K562 (cell line): ENCODE measurements at regions not wholly inside any gene's neighbourhood (a gene's known extent, or its start where the extent isn't known, plus 50 kb on each side); places are given as distances from the start of the nearest gene placed in this dataset.

Experiments used
- ATAC-seq: fragments of 200-7000 bp; cut with Tn5 transposase; 3 replicates; pipeline ENCODE4 v1.9.1; 2020; ENCODE audit warnings: moderate library complexity
- BruUV-seq: library from RNA; stranded (reverse); fragments of 400-500 nt; replicated peaks from 2 replicates; lab custom pipeline; 2021; lab: Mats Ljungman, UMichigan
- CTCF ChIA-PET: fragments of 300-600 bp; formaldehyde crosslinking; extraction: SDS; loops from one replicate; lab custom pipeline; 2021; ENCODE audit warnings: low intra/inter-chr PET ratio; lab: Yijun Ruan, JAX
- POLR2A ChIA-PET: fragments of 300-600, 350-650 bp; sonication (Branson Sonifier 250); formaldehyde crosslinking; extraction: SDS; loops from one replicate; lab custom pipeline; 2021; ENCODE audit warnings: antibody characterized with exemption, inconsistent platforms; lab: Yijun Ruan, JAX
- DNase-seq, 4 experiments: peaks; one replicate each; pipeline versions ENCODE4 v3.0.0 to v3.0.0-alpha.2; 2011 to 2018; ENCODE audit warnings: low spot score in 3 of 4, mixed read lengths in 3 of 4; ENCODE audit errors: extremely low read depth in 1 of 4
- FAIRE-seq: peaks from 2 replicates; lab custom pipeline; 2011; peaks lifted over from hg19 to GRCh38; lab: Jason Lieb, UNC
- H2AFZ ChIP-seq: 2 replicates; pipeline ENCODE4 v1.6.0; 2011; ENCODE audit warnings: low read depth, low read length, control low read depth, inconsistent platforms
- H3K27ac ChIP-seq: fragments of 200-600 bp; 3 replicates; pipeline ENCODE4 v1.8.0; 2011; ENCODE audit warnings: low read depth, mild to moderate bottlenecking, control low read depth, inconsistent platforms, low read length, moderate library complexity, mixed read lengths; ENCODE audit errors: extremely low read depth
- H3K27me3 ChIP-seq, 2 experiments: fragments of 300-600 bp in 1 of 2; 2 replicates in 1 of 2; 3 replicates in 1 of 2; pipeline versions ENCODE4 v1.6.0 to v1.8.0; 2011; ENCODE audit warnings: inconsistent platforms in 2 of 2, low read length in 2 of 2, mild to moderate bottlenecking in 1 of 2, mixed read lengths in 1 of 2, moderate library complexity in 1 of 2; ENCODE audit not compliant: control insufficient read depth in 2 of 2, insufficient read depth in 2 of 2
- H3K36me3 ChIP-seq: fragments of 300-600 bp; 3 replicates; pipeline ENCODE4 v1.8.0; 2011; ENCODE audit warnings: mild to moderate bottlenecking, low read length, inconsistent platforms; ENCODE audit not compliant: control insufficient read depth, insufficient read depth
- H3K4me1 ChIP-seq, 2 experiments: fragments of 200-600 bp in 1 of 2; replicated peaks in 1 of 2; 2 replicates in 1 of 2; 3 replicates in 1 of 2; pipeline versions ENCODE4 v1.5.1 to v1.8.0; 2011; ENCODE audit warnings: inconsistent platforms in 2 of 2, low read length in 2 of 2, mild to moderate bottlenecking in 1 of 2, mixed read lengths in 1 of 2, moderate library complexity in 1 of 2; ENCODE audit not compliant: control insufficient read depth in 2 of 2, insufficient read depth in 2 of 2
- H3K4me2 ChIP-seq: 2 replicates; pipeline ENCODE4 v1.6.1; 2011; ENCODE audit warnings: low read length, control low read depth, inconsistent platforms, mixed read lengths; ENCODE audit not compliant: insufficient read depth
- H3K4me3 ChIP-seq: fragments of 200-600 bp; sonication (generic), shearing (Covaris generic); 2 replicates; pipeline ENCODE4 v1.5.1; 2016; ENCODE audit warnings: control low read depth, inconsistent platforms
- H3K79me2 ChIP-seq: fragments of 200-600 bp; 3 replicates; pipeline ENCODE4 v1.8.0; 2011; ENCODE audit warnings: low read length, inconsistent platforms; ENCODE audit not compliant: control insufficient read depth, insufficient read depth
- H3K9ac ChIP-seq, 2 experiments: 2 replicates each; pipeline versions ENCODE4 v1.6.0 to v1.6.1; 2011; ENCODE audit warnings: low read depth in 2 of 2, low read length in 2 of 2, control low read depth in 1 of 2, inconsistent platforms in 1 of 2, mild to moderate bottlenecking in 1 of 2, mixed read lengths in 1 of 2; ENCODE audit not compliant: insufficient read depth in 1 of 2
- H3K9me1 ChIP-seq: one replicate; pipeline ENCODE4 v1.6.0; 2011; ENCODE audit warnings: inconsistent platforms, mild to moderate bottlenecking, low read length, moderate library complexity; ENCODE audit not compliant: control insufficient read depth, insufficient read depth
- H3K9me3 ChIP-seq: replicated peaks from 2 replicates; pipeline ENCODE4 v1.5.1; 2011; ENCODE audit warnings: low read depth, low read length, inconsistent platforms; ENCODE audit not compliant: control insufficient read depth, insufficient read depth
- H4K20me1 ChIP-seq: replicated peaks from 2 replicates; pipeline ENCODE4 v1.6.1; 2011; ENCODE audit warnings: low read length, inconsistent platforms, mixed read lengths; ENCODE audit not compliant: control insufficient read depth, insufficient read depth
- CREBBP ChIP-seq: IDR thresholded peaks from one replicate; pipeline ENCODE4 v1.6.1; 2012; ENCODE audit warnings: low read depth, mild to moderate bottlenecking, control low read depth, inconsistent platforms, low read length
- EGR1 ChIP-seq: fragments of 450-650 bp; conservative IDR thresholded peaks from 2 replicates; pipeline ENCODE4 v1.6.1; 2017; ENCODE audit warnings: mild to moderate bottlenecking
- HNRNPK ChIP-seq: fragments of 200-400 bp; formaldehyde crosslinking; IDR thresholded peaks from one replicate; pipeline ENCODE4 v1.6.1; 2018; ENCODE audit warnings: mild to moderate bottlenecking, low read depth, low read length; ENCODE audit not compliant: poor library complexity, severe bottlenecking
- KDM2B ChIP-seq: fragments of 250-450 bp; sonication (Bioruptor Pico); IDR thresholded peaks from 2 replicates; pipeline ENCODE4 v1.8.0; 2021; ENCODE audit warnings: mild to moderate bottlenecking, moderate library complexity
- WGBS: fragments of 100-300 bp; shearing (Covaris generic); methylation state at CpG from one replicate; pipeline ENCODE4 v1.1.6; 2016; ENCODE audit warnings: low coverage, mixed read lengths; ENCODE audit not compliant: insufficient coverage; ENCODE audit errors: missing lambda C conversion rate; 5-methylcytosine and 5-hydroxymethylcytosine counted together
- in situ Hi-C: fragments of 300-500 bp; cut with MboI; formaldehyde crosslinking; loops from 4 replicates; pipeline ENCODE4 v1.15.0; 2018; ENCODE audit warnings: inconsistent platforms, mixed read lengths
- intact Hi-C: fragments of 100-400 bp; cut with micrococcal nuclease; formaldehyde crosslinking; loops from 2 replicates; pipeline ENCODE4 v1.14.2; 2022
- TF ChIP-seq, protein P1 (sequence below): sonication (generic); formaldehyde crosslinking; IDR thresholded peaks from 2 replicates; pipeline ENCODE4 v1.8.0; 2022; ENCODE audit warnings: missing genetic modification reagents, mild to moderate bottlenecking, moderate library complexity, borderline replicate concordance

- no peaks in the 10 kb centered on the region for H3K4me1 ChIP-seq
- no peak overlapping the region for H2AFZ ChIP-seq
- DNase-seq (no peak), FAIRE-seq (no peak), ATAC-seq (no peak)
- 2% methylated on average over 3 of the region's 3 CpGs for WGBS
- in situ Hi-C loops: no loop called here
- H3K9me3 ChIP-seq: no peaks in the 10 kb centered on the region
- H4K20me1 ChIP-seq: no peaks in the 10 kb centered on the region
- H3K79me2 ChIP-seq: no peaks in the 10 kb centered on the region
- intact Hi-C loops: no loop called here
- no peak overlapping the region for H3K27ac ChIP-seq
- no peaks in the 10 kb centered on the region for H3K9me1 ChIP-seq
- ChIA-PET CTCF (no interaction called here), POLR2A (no interaction called here)
- BruUV-seq: no TSS peak
- H3K9ac ChIP-seq: no peak overlapping the region
- H3K36me3 ChIP-seq: no peaks in the 10 kb centered on the region
- H3K27me3 ChIP-seq: no peaks in the 10 kb centered on the region
- no peak overlapping the region for H3K4me2 ChIP-seq
- TF ChIP-seq EGR1: peak; percentile 72
- TF ChIP-seq CREBBP: no peak
- no peak for TF ChIP-seq HNRNPK
- no peak for TF ChIP-seq KDM2B (CRISPR knock-in tag)
- TF ChIP-seq, protein P1, sequence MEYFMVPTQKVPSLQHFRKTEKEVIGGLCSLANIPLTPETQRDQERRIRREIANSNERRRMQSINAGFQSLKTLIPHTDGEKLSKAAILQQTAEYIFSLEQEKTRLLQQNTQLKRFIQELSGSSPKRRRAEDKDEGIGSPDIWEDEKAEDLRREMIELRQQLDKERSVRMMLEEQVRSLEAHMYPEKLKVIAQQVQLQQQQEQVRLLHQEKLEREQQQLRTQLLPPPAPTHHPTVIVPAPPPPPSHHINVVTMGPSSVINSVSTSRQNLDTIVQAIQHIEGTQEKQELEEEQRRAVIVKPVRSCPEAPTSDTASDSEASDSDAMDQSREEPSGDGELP (CRISPR knock-in tag): no peak
- no peak overlapping the region for H3K4me3 ChIP-seq
These were observed 613.8 kb downstream of the TFAP2B start for GRCh38 chr6:51432481-51432880.
